Left ventricle myocardium inferior (tissue), 1 donor: ENCODE measurements at regions not wholly inside any gene's neighbourhood (a gene's known extent, or its start where the extent isn't known, plus 50 kb on each side); places are given as distances from the start of the nearest gene placed in this dataset.

Experiments used
- DNase-seq: peaks from one replicate; pipeline ENCODE4 v3.0.0-alpha.2; 2020
- H3K27ac ChIP-seq: fragments of 200-600 bp; replicated peaks from 2 replicates; pipeline ENCODE4 v1.8.0; 2021
- H3K27me3 ChIP-seq: fragments of 200-600 bp; 2 replicates; pipeline ENCODE4 v1.8.0; 2021; ENCODE audit warnings: low read depth
- H3K36me3 ChIP-seq: fragments of 200-600 bp; 2 replicates; pipeline ENCODE4 v1.8.0; 2021
- H3K4me1 ChIP-seq: fragments of 200-600 bp; 2 replicates; pipeline ENCODE4 v1.8.0; 2021
- H3K4me3 ChIP-seq: fragments of 200-600 bp; 2 replicates; pipeline ENCODE4 v1.8.0; 2021; ENCODE audit warnings: mild to moderate bottlenecking, moderate library complexity
- H3K9me3 ChIP-seq: fragments of 200-600 bp; replicated peaks from 2 replicates; pipeline ENCODE4 v1.8.0; 2021
- CTCF ChIP-seq: fragments of 200-600 bp; IDR thresholded peaks from 2 replicates; pipeline ENCODE4 v1.8.0; 2021; ENCODE audit warnings: antibody characterized with exemption, mild to moderate bottlenecking, borderline replicate concordance
- intact Hi-C: fragments of 100-400 bp; cut with micrococcal nuclease; formaldehyde crosslinking; loops from one replicate; pipeline ENCODE4 v1.11.0; 2022
- donor health status: DM: no; HTN: yes; CAD: no; lungs with severe emphysema.

- no peak for DNase-seq
- H3K4me1 ChIP-seq: no peaks in the 10 kb centered on the region
- no peak overlapping the region for H3K27ac ChIP-seq
- no peak for TF ChIP-seq CTCF
- H3K9me3 ChIP-seq: no peaks in the 10 kb centered on the region
- no peak overlapping the region for H3K4me3 ChIP-seq
- H3K27me3 ChIP-seq: no peaks in the 10 kb centered on the region
- intact Hi-C loops: no loop called here
- no peaks in the 10 kb centered on the region for H3K36me3 ChIP-seq
These were observed 76.9 kb upstream of the HAO2 start for GRCh38 chr1:119291611-119292206.

- intact Hi-C loops: no loop called here
- Histone ChIP-seq H3K9me3 (no peaks in the 10 kb centered on the region), H3K27me3 (no peaks in the 10 kb centered on the region), H3K4me3 (no peak overlapping the region), H3K36me3 (no peaks in the 10 kb centered on the region), H3K4me1 (no peaks in the 10 kb centered on the region), H3K27ac (no peak overlapping the region)
- DNase-seq: no peak
- no peak for TF ChIP-seq CTCF
These were observed 74.8 kb upstream of the HAO2 start for GRCh38 chr1:119293797-119294196.

- Histone ChIP-seq H3K27me3 (no peaks in the 10 kb centered on the region), H3K4me1 (no peaks in the 10 kb centered on the region), H3K36me3 (no peaks in the 10 kb centered on the region), H3K4me3 (no peak overlapping the region), H3K27ac (no peak overlapping the region), H3K9me3 (no peaks in the 10 kb centered on the region)
- intact Hi-C loops: no loop called here
- TF ChIP-seq CTCF: no peak
- no peak for DNase-seq
These were observed 74.4 kb upstream of the HAO2 start for GRCh38 chr1:119294199-119294598.

GRCh38 chr1:119294722-119295121, 73.9 kb upstream of the HAO2 start:
- Histone ChIP-seq H3K36me3 (no peaks in the 10 kb centered on the region), H3K4me3 (no peak overlapping the region), H3K4me1 (no peaks in the 10 kb centered on the region), H3K9me3 (no peaks in the 10 kb centered on the region), H3K27me3 (no peaks in the 10 kb centered on the region), H3K27ac (no peak overlapping the region)
- TF ChIP-seq CTCF: no peak
- intact Hi-C loops: no loop called here
- no peak for DNase-seq

- H3K27ac ChIP-seq: no peak overlapping the region
- intact Hi-C loops: no loop called here
- H3K9me3 ChIP-seq: no peaks in the 10 kb centered on the region
- DNase-seq: no peak
- TF ChIP-seq CTCF: no peak
- no peak overlapping the region for H3K4me3 ChIP-seq
- no peaks in the 10 kb centered on the region for H3K36me3 ChIP-seq
- peaks cover 9% of the 10 kb centered on the region for H3K27me3 ChIP-seq
- no peaks in the 10 kb centered on the region for H3K4me1 ChIP-seq
These were observed 69.8 kb upstream of the HAO2 start for GRCh38 chr1:119298687-119299303.
